ENCODE measurements at regions not wholly inside any gene's neighbourhood (a gene's known extent, or its start where the extent isn't known, plus 50 kb on each side); places are given as distances from the start of the nearest gene placed in this dataset.
"Not testable (repeated sequence)": the region's sequence is repeated elsewhere in the genome, so short reads cannot be mapped to it uniquely, and the experiment has no call there.

DNA sequence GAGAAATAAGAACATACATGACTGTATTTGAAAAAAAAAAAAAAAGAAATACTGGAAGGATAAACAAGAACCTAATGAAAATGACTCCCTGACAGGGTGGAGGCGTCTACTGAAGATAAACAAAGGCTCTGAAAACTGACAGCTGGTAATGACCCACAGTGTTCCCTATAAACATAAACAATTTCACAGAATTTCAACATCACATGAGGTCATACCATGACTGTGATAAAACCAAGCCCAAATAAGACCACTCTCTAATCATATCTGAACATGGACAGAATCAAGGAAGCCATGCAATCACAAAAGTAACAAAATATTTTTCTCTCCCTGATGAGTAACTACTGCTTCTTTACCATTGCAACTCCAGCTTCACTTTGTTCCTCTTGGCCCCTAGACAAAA is 159.3 kb downstream of the FAM124B start:
- Histone ChIP-seq H3K27me3 (ENCODE audit: control insufficient read depth, insufficient read depth, low read length) (no peaks in the 10 kb centered on the region), H3K4me3 (ENCODE audit: insufficient read depth, low read depth, low read length) (no peak overlapping the region), H3K36me3 (replicated peaks; ENCODE audit: control insufficient read depth, insufficient read depth, low read length) (no peaks in the 10 kb centered on the region)
- DNase-seq = no peak

DNA sequence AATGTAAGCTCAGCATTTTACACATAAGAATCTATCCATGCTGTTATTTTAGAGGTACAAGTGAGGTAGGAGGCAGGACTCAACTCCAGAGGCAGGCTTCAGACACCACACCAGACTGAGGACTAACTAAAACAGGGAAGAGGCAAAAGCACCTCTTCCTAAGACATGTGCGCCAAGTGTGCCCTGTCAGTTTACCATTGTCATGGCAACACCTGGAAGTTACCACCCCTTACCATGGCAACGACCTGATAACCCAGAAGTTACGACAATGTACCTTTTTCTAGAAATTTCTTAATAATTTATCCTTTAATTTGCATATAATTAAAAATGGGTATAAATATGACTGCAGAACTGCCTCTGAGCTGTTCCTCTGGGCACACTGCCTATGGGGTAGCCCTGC is 160.1 kb downstream of the FAM124B start:
- DNase-seq = no peak
- no peaks in the 10 kb centered on the region for H3K27me3 ChIP-seq (ENCODE audit: control insufficient read depth, insufficient read depth, low read length)
- no peak overlapping the region for H3K4me3 ChIP-seq (ENCODE audit: insufficient read depth, low read depth, low read length)
- no peaks in the 10 kb centered on the region for H3K36me3 ChIP-seq (replicated peaks; ENCODE audit: control insufficient read depth, insufficient read depth, low read length)

DNA sequence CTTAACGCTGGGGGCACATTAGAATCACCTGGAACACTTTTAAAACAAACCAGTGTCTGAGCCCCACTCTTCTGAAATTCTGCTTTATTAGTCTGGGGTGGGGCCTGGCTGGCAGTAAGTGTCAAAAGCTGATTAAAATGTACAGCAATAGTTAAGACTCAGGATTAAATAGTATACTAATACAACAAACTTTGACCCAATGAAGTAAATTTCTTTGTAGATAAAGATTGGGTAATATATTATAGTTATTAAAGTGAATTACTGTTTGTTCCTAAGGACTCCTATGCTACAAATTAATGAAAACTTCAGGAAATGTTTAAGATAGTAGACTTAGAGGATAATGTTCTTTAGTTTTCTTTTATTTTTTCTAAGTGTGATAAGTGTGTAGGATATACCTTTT is 160.9 kb downstream of the FAM124B start:
- no peak overlapping the region for H3K4me3 ChIP-seq (ENCODE audit: insufficient read depth, low read depth, low read length)
- no peaks in the 10 kb centered on the region for H3K27me3 ChIP-seq (ENCODE audit: control insufficient read depth, insufficient read depth, low read length)
- H3K36me3 ChIP-seq (replicated peaks; ENCODE audit: control insufficient read depth, insufficient read depth, low read length) = no peaks in the 10 kb centered on the region
- no peak for DNase-seq

DNA sequence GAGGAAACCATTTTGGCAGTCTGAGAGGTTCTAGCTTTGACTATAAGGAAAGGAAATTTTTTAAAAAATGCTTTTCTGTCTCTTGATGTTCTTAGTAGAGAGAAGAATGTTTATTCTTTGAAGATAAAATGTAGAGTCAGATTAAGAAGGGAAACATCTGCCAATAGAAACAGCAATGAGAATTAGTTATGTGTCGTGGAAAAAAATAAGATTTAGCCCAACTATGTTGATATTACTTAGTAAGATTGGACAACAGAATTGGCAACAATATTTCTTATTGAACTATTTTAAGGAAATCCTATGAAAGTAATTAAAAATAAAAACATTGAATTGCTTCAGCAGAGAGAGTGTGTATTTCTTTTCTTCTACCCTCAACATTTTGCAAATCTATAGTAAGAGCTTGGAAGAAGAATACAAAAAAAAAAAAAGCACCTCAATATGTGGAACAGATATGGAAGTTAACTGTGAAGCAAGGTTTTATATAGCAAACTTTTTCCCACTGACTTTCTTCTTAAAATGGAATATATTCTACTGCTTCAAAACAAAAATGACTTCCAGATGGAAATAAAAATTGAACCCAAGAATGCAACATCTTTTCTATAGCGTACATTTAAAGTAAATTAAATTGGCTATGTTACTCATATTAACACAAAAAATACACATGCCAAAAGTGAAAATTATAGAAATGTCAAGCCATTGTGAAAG is 177.9 kb downstream of the FAM124B start:
- DNase-seq = no peak
- Histone ChIP-seq H3K4me3 (ENCODE audit: insufficient read depth, low read depth, low read length) (no peak overlapping the region), H3K27me3 (ENCODE audit: control insufficient read depth, insufficient read depth, low read length) (no peaks in the 10 kb centered on the region), H3K36me3 (replicated peaks; ENCODE audit: control insufficient read depth, insufficient read depth, low read length) (no peaks in the 10 kb centered on the region)

DNA sequence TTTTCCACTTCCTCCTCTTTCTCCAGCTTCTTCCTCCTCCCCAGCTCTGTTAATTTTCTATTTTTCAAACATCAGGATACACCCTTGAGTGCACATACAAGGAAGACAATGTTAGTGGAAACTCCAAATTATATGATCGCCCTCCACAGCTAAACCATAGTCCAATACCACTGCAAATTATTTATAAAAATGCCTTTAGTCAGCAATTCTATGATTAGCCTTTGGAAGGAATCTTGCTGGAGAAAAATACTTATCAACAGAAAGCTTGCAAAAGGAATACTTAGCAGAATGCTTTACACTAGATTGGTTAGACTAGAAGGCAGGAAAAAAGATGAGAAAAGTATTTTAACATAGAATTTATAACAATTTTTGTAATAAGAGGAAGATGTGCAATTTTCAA is 178.9 kb downstream of the FAM124B start:
- Histone ChIP-seq H3K36me3 (replicated peaks; ENCODE audit: control insufficient read depth, insufficient read depth, low read length) (no peaks in the 10 kb centered on the region), H3K4me3 (ENCODE audit: insufficient read depth, low read depth, low read length) (no peak overlapping the region), H3K27me3 (ENCODE audit: control insufficient read depth, insufficient read depth, low read length) (no peaks in the 10 kb centered on the region)
- no peak for DNase-seq

DNA sequence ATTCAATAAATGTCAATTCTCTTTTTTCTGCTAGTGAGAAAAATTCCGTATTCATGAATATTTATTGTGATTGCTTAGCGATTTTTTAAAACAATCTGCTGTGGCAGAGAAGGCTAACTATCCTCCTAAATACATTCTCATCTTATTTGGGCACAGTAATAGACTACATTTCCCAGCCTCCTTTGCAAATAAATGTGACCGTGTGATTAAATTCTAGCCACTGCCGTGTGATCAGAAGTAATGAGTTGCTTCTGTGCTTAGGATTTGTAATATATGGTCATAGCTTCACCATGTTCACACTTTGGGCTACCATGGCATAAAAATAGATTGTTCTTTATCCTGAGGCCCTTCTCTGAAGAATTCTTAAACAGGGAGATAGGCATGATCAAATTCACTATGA is 179.6 kb downstream of the FAM124B start:
- H3K4me3 ChIP-seq (ENCODE audit: insufficient read depth, low read depth, low read length) = no peak overlapping the region
- DNase-seq = no peak
- H3K27me3 ChIP-seq (ENCODE audit: control insufficient read depth, insufficient read depth, low read length) = no peaks in the 10 kb centered on the region
- H3K36me3 ChIP-seq (replicated peaks; ENCODE audit: control insufficient read depth, insufficient read depth, low read length) = no peaks in the 10 kb centered on the region

DNA sequence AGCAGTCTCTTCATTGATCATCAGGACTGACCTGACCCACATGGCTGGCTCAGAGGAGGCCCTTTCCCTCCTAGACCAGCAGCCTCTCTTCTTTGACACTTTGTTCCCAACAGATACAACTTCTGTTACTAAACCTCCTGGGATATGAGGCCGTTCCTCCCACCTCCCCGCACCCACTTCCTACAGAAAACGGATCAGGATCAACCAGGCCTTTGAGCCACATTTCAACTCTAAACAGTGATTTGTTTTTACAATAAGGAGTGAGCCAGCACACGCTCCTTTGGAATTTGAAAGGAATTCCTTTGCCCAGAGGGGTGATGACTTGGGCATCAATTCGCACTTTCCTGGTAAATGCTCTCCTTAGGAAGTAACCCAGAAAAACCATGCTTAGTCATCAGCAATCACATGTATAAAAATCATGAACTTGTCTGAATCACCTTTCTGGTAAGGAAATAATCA is 180.4 kb downstream of the FAM124B start:
- no peak for DNase-seq
- no peaks in the 10 kb centered on the region for H3K36me3 ChIP-seq (replicated peaks; ENCODE audit: control insufficient read depth, insufficient read depth, low read length)
- H3K27me3 ChIP-seq (ENCODE audit: control insufficient read depth, insufficient read depth, low read length) = no peaks in the 10 kb centered on the region
- no peak overlapping the region for H3K4me3 ChIP-seq (ENCODE audit: insufficient read depth, low read depth, low read length)

DNA sequence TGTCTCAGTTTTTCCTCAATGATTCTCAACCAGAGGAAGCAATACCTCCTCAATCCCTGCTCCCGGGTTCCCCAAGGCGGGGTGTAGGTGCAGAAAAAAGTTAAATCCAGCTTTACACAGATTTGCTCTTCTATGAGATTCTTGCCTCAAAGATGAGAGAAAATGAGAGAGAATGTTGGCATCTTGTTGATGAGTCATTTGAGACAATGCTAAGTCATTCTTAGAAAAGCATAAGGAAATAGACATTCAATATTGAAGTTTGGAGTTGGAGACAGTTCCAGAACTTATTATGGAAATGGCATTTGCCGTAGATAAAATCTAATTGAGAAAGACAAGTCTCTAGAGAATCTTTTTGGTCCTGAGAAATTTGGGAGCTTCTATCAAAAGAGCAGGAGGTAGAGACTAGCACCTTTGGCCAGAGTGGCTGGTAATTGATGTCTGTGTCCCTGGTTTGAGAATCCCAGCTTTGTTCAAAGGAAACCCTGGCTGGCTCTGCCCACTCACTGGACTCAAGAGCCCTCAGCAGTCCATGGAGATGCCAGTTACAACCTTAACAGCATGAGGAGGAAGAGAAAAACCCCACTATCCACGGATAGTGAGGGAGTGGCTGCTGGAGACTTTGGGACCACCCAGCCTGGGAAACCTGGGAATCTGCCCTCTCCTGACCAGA is 181.2 kb downstream of the FAM124B start:
- no peak for DNase-seq
- no peak overlapping the region for H3K4me3 ChIP-seq (ENCODE audit: insufficient read depth, low read depth, low read length)
- H3K36me3 ChIP-seq (replicated peaks; ENCODE audit: control insufficient read depth, insufficient read depth, low read length) = no peaks in the 10 kb centered on the region
- no peaks in the 10 kb centered on the region for H3K27me3 ChIP-seq (ENCODE audit: control insufficient read depth, insufficient read depth, low read length)

DNA sequence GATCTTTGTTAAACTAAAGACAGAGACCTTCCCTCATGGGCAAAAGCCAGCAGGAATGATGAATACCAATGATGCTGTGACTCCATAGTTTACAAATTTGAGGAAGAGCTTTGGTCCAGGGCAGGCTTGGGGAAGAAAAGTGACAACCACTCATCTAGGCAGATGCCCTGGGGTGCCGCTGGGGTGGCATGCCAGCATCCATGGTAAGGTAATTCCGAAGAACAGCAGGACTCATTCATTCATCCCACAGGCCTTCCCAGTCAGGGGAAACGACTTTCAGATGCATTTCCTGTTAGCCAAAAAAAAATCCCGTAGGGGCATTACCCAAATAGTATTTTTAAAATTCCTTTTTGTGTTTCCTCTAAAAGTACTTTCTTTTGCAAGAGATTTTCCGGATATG is 180.7 kb upstream of the SERPINE2 start:
- Histone ChIP-seq H3K4me3 (ENCODE audit: insufficient read depth, low read depth, low read length) (no peak overlapping the region), H3K36me3 (replicated peaks; ENCODE audit: control insufficient read depth, insufficient read depth, low read length) (no peaks in the 10 kb centered on the region), H3K27me3 (ENCODE audit: control insufficient read depth, insufficient read depth, low read length) (no peaks in the 10 kb centered on the region)
- DNase-seq = no peak

DNA sequence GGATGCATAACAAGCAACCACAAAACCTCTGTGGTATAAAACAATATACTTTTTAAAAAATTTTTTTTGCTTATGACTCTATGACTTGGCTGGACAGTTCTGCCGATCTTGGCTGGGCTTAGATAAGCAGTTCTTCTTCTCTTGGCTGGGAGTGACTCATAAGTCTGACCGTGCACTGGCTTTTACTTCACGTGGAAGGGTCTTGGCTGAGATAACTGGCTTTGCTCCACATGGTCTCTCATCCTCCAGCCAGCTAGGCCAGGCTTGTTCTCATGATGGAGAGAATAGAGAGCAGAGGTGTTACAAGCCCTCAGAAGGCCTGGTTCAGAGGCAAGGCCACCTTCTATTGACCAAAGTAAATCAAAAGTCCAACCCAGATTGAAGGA is 178.9 kb upstream of the SERPINE2 start:
- Histone ChIP-seq H3K36me3 (replicated peaks; ENCODE audit: control insufficient read depth, insufficient read depth, low read length) (no peaks in the 10 kb centered on the region), H3K4me3 (ENCODE audit: insufficient read depth, low read depth, low read length) (no peak overlapping the region), H3K27me3 (ENCODE audit: control insufficient read depth, insufficient read depth, low read length) (no peaks in the 10 kb centered on the region)
- DNase-seq = no peak

DNA sequence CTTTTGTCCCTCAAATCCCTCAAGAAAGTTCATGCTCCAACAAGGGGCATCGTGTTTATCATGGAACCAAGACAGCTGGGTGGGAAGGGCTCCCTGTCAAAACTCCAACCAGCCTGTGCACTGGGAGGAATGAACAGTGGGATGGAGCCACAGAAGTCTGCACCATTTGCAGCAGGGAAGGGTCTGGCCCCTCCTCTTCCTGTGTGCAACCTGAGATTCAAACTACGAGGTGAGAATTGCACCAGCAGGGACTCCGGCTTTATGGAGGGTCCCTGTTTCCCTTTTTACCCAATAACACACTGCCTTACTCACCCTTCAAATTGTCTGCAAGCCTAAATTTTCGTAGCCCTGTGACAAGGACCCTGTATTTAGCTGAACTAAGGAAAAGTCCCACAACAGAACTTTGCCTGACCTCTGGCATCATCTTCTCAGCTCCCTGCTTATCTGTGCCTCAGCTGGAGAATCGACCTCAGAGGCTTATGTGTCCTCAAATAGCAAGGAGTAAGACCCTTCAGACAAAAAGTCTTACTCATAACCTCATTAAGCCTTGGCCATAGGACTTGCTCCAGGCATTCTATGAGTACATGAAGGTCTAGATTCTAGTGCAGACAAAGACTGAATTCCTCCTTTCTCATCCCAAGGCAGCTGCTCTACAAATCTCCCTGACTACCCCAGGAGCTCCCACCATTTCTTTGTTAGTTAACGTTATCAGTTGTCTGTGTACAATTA is 178.3 kb upstream of the SERPINE2 start:
- no peak overlapping the region for H3K4me3 ChIP-seq (ENCODE audit: insufficient read depth, low read depth, low read length)
- no peak for DNase-seq
- H3K36me3 ChIP-seq (replicated peaks; ENCODE audit: control insufficient read depth, insufficient read depth, low read length) = no peaks in the 10 kb centered on the region
- H3K27me3 ChIP-seq (ENCODE audit: control insufficient read depth, insufficient read depth, low read length) = no peaks in the 10 kb centered on the region

DNA sequence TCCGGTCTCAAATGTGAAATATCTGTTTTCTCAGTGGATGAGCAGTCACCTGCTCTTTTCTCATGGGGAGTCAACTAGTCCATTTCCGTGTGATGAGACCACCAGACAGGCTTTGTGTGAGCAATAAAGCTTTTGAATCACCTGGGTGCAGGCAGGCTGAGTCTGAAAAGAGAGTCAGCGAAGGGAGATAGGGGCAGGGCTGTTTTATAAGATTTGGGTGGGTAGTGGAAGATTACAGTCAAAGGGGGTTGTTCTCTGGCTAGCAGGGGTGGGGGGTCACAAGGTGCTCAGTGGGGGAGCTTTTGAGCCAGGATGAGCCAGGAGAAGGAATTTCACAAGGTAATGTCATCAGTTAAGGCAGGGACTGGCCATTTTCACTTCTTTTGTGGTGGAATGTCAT is 176.5 kb upstream of the SERPINE2 start:
- H3K4me3 ChIP-seq (ENCODE audit: insufficient read depth, low read depth, low read length); H3K27me3 ChIP-seq (ENCODE audit: control insufficient read depth, insufficient read depth, low read length); H3K36me3 ChIP-seq (replicated peaks; ENCODE audit: control insufficient read depth, insufficient read depth, low read length); DNase-seq: not testable (repeated sequence)

DNA sequence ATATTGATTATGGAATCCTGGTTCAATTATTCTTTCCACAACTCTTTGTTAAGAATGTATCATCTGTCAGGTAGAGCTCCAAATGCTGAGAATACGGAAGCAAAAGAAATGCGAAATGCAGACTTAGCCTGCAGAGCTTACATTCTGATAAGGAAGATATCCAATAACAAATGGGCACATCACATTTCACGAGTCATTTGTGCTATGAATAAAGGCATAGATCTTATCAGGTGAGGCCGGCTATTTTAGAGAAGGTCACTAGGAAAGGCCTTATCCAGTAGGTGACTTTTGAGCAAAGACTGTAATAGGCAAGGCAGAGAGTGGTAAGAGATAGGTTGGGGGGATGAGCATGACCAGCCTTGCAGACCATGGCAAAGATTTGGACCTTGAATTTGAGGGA is 174.3 kb upstream of the SERPINE2 start:
- no peak for DNase-seq
- Histone ChIP-seq H3K27me3 (ENCODE audit: control insufficient read depth, insufficient read depth, low read length) (no peaks in the 10 kb centered on the region), H3K4me3 (ENCODE audit: insufficient read depth, low read depth, low read length) (no peak overlapping the region), H3K36me3 (replicated peaks; ENCODE audit: control insufficient read depth, insufficient read depth, low read length) (no peaks in the 10 kb centered on the region)

DNA sequence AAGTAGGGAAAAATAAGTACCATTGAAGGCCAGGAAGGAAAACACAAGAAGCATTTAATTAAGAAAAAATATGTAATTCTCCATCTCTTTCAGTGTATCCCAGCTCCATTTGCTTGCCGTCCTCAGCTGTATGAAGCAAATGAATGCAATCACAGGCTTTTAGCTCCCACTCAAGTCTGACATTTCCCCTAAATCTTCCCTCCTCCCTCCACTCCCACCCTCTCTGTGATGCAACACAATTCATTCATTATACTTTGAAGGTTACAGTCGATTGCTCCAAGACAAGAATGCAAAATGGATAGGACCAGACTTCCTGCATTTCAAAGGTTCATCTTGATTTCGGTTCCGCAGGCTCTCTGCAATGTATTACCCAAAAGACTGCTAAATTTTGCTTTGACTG is 172.7 kb upstream of the SERPINE2 start:
- no peaks in the 10 kb centered on the region for H3K36me3 ChIP-seq (replicated peaks; ENCODE audit: control insufficient read depth, insufficient read depth, low read length)
- H3K4me3 ChIP-seq (ENCODE audit: insufficient read depth, low read depth, low read length) = no peak overlapping the region
- no peak for DNase-seq
- H3K27me3 ChIP-seq (ENCODE audit: control insufficient read depth, insufficient read depth, low read length) = no peaks in the 10 kb centered on the region

DNA sequence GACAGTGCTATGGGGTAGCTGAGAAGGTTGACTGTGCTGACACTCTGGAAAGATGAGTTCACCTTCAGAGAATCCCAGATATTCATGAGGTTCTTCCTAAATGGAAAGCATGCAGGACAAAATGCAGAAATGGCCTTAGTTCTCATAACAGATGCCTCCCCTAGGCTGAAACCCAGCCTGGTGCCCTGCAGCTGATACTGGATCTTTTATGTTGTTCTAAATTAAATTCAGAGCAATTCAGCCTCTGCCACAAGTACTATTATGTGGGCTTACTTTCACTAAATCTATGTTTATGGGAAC is 172.0 kb upstream of the SERPINE2 start:
- H3K36me3 ChIP-seq (replicated peaks; ENCODE audit: control insufficient read depth, insufficient read depth, low read length) = no peaks in the 10 kb centered on the region
- DNase-seq = no peak

More for the DNA sequence above, 172.0 kb upstream of the SERPINE2 start:
- no peaks in the 10 kb centered on the region for H3K27me3 ChIP-seq (ENCODE audit: control insufficient read depth, insufficient read depth, low read length)
- no peak overlapping the region for H3K4me3 ChIP-seq (ENCODE audit: insufficient read depth, low read depth, low read length)
